ENCODE measurements at regions not wholly inside any gene's neighbourhood (a gene's known extent, or its start where the extent isn't known, plus 50 kb on each side); places are given as distances from the start of the nearest gene placed in this dataset.

- no peak overlapping the region for H3K4me2 ChIP-seq (ENCODE audit: low read length)
- ChIA-PET RAD21 (ENCODE audit: low non-redundant PET in 1 of 2, low total read pairs in 2 of 2, uncharacterized antibody in 2 of 2, unreplicated experiment in 2 of 2) (no interaction called here), POLR2A (no interaction called here), CTCF (no interaction called here)
- no peaks in the 10 kb centered on the region for H3K79me2 ChIP-seq (ENCODE audit: insufficient read depth, low read length)
- no peak for DNase-seq (ENCODE audit: low read depth, low spot score)
- H3K9ac ChIP-seq (ENCODE audit: low read length): no peak overlapping the region
- no peak for ATAC-seq
- H3K9me3 ChIP-seq (ENCODE audit: control insufficient read depth in 1 of 2, insufficient read depth in 1 of 2, low read depth in 1 of 2, low read length in 2 of 2): no peaks in the 10 kb centered on the region
- no peaks in the 10 kb centered on the region for H3K27me3 ChIP-seq (ENCODE audit: insufficient read depth, low read length)
- H3K4me3 ChIP-seq (replicated peaks in 1 of 2; ENCODE audit: low read depth in 1 of 2, low read length in 2 of 2): no peak overlapping the region
- no peak overlapping the region for H3K27ac ChIP-seq (ENCODE audit: low read depth, low read length)
- no peak for TF ChIP-seq TCF7L2 (IDR thresholded peaks at IDR 0.05; ENCODE audit: borderline replicate concordance, extremely low read depth, insufficient read depth, insufficient read length)
- TF ChIP-seq JUND (IDR thresholded peaks at IDR 0.05): no peak
- TF ChIP-seq REST (IDR thresholded peaks at IDR 0.05; ENCODE audit: low read depth): no peak
- no peak for TF ChIP-seq CBX3 (IDR thresholded peaks at IDR 0.05; ENCODE audit: low read depth)
- TF ChIP-seq FOSL1 (IDR thresholded peaks at IDR 0.05; ENCODE audit: low read depth): no peak
- TF ChIP-seq EZH2phosphoT487 (IDR thresholded peaks at IDR 0.05; ENCODE audit: borderline replicate concordance): no peak
- no peak for TF ChIP-seq SP1 (IDR thresholded peaks at IDR 0.05; ENCODE audit: low read depth)
- TF ChIP-seq EZH2 (IDR thresholded peaks at IDR 0.05): no peak
- TF ChIP-seq CEBPB (IDR thresholded peaks at IDR 0.05; ENCODE audit: low read depth): no peak
- no peak for TF ChIP-seq ATF3 (IDR thresholded peaks at IDR 0.05)
- no peak for TF ChIP-seq POLR2A (IDR thresholded peaks at IDR 0.05; ENCODE audit: borderline replicate concordance, extremely low read depth, insufficient read depth, insufficient read length)
- TF ChIP-seq ZNF274 (IDR thresholded peaks at IDR 0.05; ENCODE audit: low read depth, low read length): no peak
- TF ChIP-seq ZFX (IDR thresholded peaks at IDR 0.05): no peak
- intact Hi-C loops (cut with micrococcal nuclease): no loop called here
- no TSS peak for BruUV-seq (replicated peaks)
- H3K4me1 ChIP-seq (ENCODE audit: control insufficient read depth in 1 of 2, insufficient read depth in 2 of 2, low read length in 2 of 2): peaks cover 4 to 9% of the 10 kb centered on the region in 2 experiments; a peak in 2 of 4 replicates
- no peaks in the 10 kb centered on the region for H4K20me1 ChIP-seq (ENCODE audit: insufficient read depth)
- H3K36me3 ChIP-seq (ENCODE audit: control insufficient read depth in 1 of 2, insufficient read depth in 2 of 2, low read length in 2 of 2): no peaks in the 10 kb centered on the region
- H3K9me2 ChIP-seq (ENCODE audit: insufficient read depth): no peaks in the 10 kb centered on the region
- H2AFZ ChIP-seq (ENCODE audit: low read depth, low read length, poor library complexity, severe bottlenecking): no peak overlapping the region
Measured at GRCh38 chr1:78234496-78234895, 188.7 kb downstream of the GIPC2 start.

Data from HCT116 (cell line).